Esophagus muscularis mucosa (tissue), 3 donors: ENCODE measurements at regions not wholly inside any gene's neighbourhood (a gene's known extent, or its start where the extent isn't known, plus 50 kb on each side); places are given as distances from the start of the nearest gene placed in this dataset.

Experiments used
- CTCF ChIP-seq, 3 experiments: fragments of 200-600 bp in 2 of 3; fragments of 450-650 bp in 1 of 3; sonication (generic) in 2 of 3; IDR thresholded peaks; one replicate each; pipeline ENCODE4 v1.5.1; 2017 to 2019; ENCODE audit warnings: antibody characterized with exemption in 3 of 3, mild to moderate bottlenecking in 2 of 3, moderate library complexity in 1 of 3
- POLR2A ChIP-seq: fragments of 450-650 bp; IDR thresholded peaks from one replicate; pipeline ENCODE4 v1.6.1; 2017; ENCODE audit warnings: antibody characterized with exemption, moderate library complexity, mild to moderate bottlenecking, low read depth

- no peak for TF ChIP-seq POLR2A
- TF ChIP-seq CTCF (IDR thresholded peaks at IDR 0.05), result no peak
These were observed 129.7 kb upstream of the HAND1 start for GRCh38 chr5:154607746-154608145.
